Spinal cord (tissue), 9 donors: ENCODE measurements at regions not wholly inside any gene's neighbourhood (a gene's known extent, or its start where the extent isn't known, plus 50 kb on each side); places are given as distances from the start of the nearest gene placed in this dataset.

Experiments
- DNase-seq, 6 donors: peaks; one replicate each; pipeline versions ENCODE4 v3.0.0 to v3.0.0-alpha.2; 2013 to 2015; ENCODE audit warnings: low spot score in 6 of 6, low read depth in 4 of 6
- H3K27ac ChIP-seq: one replicate; pipeline ENCODE4 v1.5.1; 2013; ENCODE audit warnings: low read depth, low read length, control low read depth
- H3K27me3 ChIP-seq: one replicate; pipeline ENCODE4 v1.6.1; 2013; ENCODE audit warnings: low read length; ENCODE audit not compliant: control insufficient read depth, insufficient read depth
- H3K36me3 ChIP-seq: one replicate; pipeline ENCODE4 v1.6.1; 2013; ENCODE audit warnings: low read length; ENCODE audit not compliant: control insufficient read depth, insufficient read depth
- H3K4me1 ChIP-seq: one replicate; pipeline ENCODE4 v1.6.1; 2013; ENCODE audit warnings: low read length; ENCODE audit not compliant: control insufficient read depth, insufficient read depth
- H3K4me3 ChIP-seq: one replicate; pipeline ENCODE4 v1.5.1; 2013; ENCODE audit warnings: low read depth, low read length, control low read depth
- H3K9me3 ChIP-seq: one replicate; pipeline ENCODE4 v1.6.1; 2013; ENCODE audit warnings: low read length; ENCODE audit not compliant: control insufficient read depth, insufficient read depth
- WGBS: methylation state at CpG from one replicate; pipeline ENCODE4 v1.1.5; 2013; ENCODE audit warnings: missing lambda C conversion rate; ENCODE audit not compliant: insufficient coverage; 5-methylcytosine and 5-hydroxymethylcytosine counted together
- donor health status: healthy.

DNA sequence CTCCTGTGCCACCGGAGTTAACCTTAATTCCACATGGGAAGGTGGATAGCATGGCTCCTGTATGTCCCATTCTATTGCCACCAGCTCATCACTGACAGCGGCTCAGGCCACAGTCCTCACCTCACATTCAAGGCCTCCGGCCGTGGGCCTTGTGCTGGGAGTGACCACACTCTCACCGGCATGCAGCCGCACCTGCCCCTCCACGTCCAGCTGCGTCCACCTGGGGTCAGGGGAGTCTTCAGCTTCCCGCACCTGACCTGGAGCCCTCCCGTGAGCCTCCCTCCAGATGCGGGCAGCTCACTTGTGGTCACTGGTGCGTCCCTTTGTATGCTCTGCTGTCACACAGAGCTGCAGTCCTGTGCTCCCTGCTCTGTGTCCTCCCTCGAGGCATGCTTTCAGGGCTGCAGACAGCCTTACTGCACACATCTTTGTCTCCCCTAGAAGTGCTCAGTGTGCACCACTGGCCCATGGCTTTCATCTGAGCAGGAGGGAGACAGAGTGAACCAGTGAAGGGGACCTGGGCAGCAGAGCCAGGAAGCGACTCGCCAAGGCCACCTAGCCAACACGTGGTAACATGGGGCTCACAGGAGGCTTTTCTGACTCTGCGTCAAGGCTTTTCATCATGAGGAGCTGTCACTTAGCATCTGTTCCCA is 210.1 kb downstream of the ERCC6L2 start:
- 82% methylated on average over 17 of the region's 17 CpGs for WGBS
- Histone ChIP-seq H3K9me3 (no peaks in the 10 kb centered on the region), H3K36me3 (no peaks in the 10 kb centered on the region), H3K27me3 (no peaks in the 10 kb centered on the region), H3K4me1 (peaks cover 17% of the 10 kb centered on the region), H3K4me3 (no peak overlapping the region), H3K27ac (no peak overlapping the region)
- DNase-seq = no peak

DNA sequence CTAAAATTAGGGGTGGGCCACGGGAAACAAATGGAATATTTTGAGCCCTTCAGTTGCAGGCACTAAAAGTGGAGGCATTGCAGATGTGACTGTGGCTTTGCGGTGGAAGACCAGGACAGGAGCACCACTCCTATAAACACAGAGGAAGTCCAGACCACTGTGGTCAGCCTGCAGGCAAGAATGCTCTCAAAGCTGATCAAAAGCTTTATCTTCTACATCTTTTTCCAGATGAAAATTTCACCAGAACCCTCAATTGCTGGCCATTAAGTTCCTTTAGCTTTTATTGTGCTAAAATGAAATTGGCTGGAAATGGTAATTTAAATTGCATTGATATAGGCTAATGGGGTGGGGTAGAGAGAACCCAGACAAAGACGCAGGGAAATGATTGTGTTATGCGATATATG is 208.8 kb downstream of the ERCC6L2 start:
- WGBS = 87% methylated on average over 4 of the region's 4 CpGs
- Histone ChIP-seq H3K27me3 (no peaks in the 10 kb centered on the region), H3K4me1 (peaks cover 17% of the 10 kb centered on the region), H3K36me3 (no peaks in the 10 kb centered on the region), H3K9me3 (no peaks in the 10 kb centered on the region), H3K4me3 (no peak overlapping the region), H3K27ac (no peak overlapping the region)
- no peak for DNase-seq

DNA sequence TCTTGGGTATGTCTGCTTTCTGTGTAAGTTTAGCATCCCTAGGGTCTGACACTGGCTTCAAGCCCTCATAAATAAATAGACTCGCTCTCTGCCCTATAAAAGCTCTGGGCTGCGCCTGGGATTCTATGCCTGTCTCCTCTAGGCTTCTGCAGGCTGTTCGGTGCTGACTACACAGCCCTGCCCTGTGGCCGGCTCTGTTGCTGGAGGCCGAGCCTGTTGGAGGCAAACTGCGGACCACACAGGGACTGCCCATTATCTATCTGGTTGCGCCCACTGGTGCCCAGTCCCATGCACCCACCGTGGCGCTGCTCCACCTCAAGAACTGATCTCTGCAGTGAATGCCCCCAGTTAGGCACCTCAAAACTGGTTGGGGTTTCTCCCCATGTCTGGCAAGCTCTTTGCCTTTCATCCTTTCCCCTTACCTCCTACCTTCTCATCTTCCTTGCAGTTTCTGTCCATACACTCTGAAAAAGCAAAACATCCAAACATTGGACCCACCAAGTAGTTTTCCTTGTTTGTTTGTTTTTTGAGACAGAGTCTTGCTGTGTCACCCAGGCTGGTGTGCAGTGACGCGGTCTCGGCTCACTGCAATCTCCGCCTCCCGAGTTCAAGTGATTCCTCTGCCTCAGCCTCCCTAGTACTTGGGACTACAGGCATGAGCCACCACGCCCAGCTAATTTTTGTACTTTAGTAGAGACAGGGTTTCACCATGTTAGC is 207.2 kb downstream of the ERCC6L2 start:
- H3K4me1 ChIP-seq = peaks cover 15% of the 10 kb centered on the region
- no peak overlapping the region for H3K4me3 ChIP-seq
- no peaks in the 10 kb centered on the region for H3K9me3 ChIP-seq
- 88% methylated on average over 15 of the region's 15 CpGs for WGBS
- H3K27ac ChIP-seq = no peak overlapping the region
- no peaks in the 10 kb centered on the region for H3K27me3 ChIP-seq
- H3K36me3 ChIP-seq = no peaks in the 10 kb centered on the region
- DNase-seq = no peak

DNA sequence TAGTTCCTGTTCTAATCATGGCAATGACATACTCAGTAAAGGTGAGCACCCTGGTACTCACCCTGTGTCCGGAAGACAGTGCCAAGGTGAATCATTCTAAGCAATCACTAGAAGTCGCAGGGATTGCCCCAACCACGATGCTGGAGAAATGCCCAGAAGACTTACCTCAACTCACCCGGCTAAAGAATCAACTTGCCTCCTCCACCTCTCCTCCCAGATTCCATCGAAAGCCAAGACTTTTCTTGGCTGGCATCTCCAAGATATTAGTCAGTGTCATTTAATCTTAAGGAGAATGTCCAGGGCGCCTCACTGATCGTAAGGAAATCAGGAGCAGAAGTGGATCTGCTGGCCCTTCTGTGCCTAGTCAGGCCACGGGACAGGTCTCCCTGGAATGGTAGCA is 204.9 kb downstream of the ERCC6L2 start:
- Histone ChIP-seq H3K27ac (no peak overlapping the region), H3K36me3 (no peaks in the 10 kb centered on the region), H3K4me1 (peaks cover 5% of the 10 kb centered on the region), H3K9me3 (no peaks in the 10 kb centered on the region), H3K27me3 (no peaks in the 10 kb centered on the region), H3K4me3 (no peak overlapping the region)
- no peak for DNase-seq
- WGBS = 65% methylated on average over 6 of the region's 8 CpGs

DNA sequence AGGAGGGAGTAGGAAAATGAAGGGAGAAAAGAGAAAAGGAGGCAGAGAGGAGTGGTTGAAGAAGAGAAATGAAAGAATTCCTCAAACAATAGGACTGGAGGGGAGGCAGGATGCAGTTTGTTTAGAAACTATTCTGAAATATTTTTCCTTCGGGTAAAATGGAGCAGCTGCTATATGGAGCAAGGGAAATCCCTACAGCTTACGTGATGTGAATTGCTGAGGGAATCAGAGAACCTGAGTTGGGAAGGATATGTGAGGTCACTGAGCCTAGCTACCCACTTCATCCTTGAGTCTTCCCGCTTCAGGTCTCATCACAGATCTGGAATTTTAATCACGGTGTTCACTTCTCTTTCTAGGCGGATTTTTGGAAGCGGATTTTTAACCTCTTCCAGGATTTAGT is 204.3 kb downstream of the ERCC6L2 start:
- H3K36me3 ChIP-seq = no peaks in the 10 kb centered on the region
- no peaks in the 10 kb centered on the region for H3K9me3 ChIP-seq
- no peak overlapping the region for H3K4me3 ChIP-seq
- no peaks in the 10 kb centered on the region for H3K27me3 ChIP-seq
- WGBS = 84% methylated on average over 6 of the region's 6 CpGs
- no peak overlapping the region for H3K27ac ChIP-seq
- H3K4me1 ChIP-seq = peaks cover 5% of the 10 kb centered on the region
- peak in 1 of 6 donors; percentile 33 for DNase-seq

DNA sequence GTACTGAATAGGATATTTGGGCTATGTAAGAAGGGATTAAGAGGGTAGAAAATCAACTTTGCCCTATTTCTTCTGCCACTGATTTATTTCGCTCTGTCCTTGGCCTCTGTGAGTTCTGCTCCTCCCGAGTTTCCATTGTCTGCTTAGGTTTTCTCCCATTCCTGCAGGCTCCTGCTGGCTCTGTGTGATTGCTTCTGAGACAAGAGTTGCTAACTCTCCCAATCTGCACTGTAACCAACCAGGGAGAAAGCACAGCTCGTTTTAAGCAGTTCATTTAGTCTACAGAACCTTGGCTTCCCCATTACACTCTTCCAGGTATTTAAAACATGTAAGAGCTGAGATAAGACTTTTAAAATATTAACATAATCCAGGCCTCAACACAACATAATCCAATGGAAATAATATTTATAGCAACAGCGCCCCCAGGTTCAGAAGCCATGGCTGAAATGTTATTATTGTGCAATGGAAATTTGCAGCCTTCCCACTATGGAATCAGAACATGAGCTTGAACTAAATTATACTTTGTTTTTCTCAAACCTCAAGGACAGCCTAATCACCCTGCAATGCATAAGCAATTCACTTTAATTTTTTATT is 203.5 kb downstream of the ERCC6L2 start:
- peak in 1 of 6 donors; percentile 73 for DNase-seq
- 15% methylated on average over 2 of the region's 4 CpGs for WGBS
- peaks cover 7% of the 10 kb centered on the region for H3K4me1 ChIP-seq
- no peak overlapping the region for H3K4me3 ChIP-seq
- H3K9me3 ChIP-seq = no peaks in the 10 kb centered on the region
- H3K27me3 ChIP-seq = no peaks in the 10 kb centered on the region
- H3K27ac ChIP-seq = no peak overlapping the region
- H3K36me3 ChIP-seq = no peaks in the 10 kb centered on the region

DNA sequence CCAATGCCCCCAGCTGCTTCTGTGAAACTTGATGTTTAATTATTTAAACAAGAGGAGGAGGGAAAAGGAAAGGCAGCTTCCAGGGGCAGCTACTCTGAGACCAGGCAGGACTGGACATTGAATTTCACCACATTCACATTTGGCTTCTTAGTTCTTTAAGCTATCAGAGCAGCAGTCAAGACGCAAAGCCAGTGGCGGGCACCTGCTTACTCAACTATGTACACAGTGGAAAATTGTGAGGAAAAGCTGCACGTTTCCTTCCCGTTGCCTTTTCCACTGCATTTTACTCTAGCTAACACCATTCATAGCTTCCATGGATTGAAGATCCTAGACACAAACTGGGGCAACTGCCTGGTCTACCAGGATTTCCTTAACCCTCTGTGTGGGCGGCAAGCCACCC is 200.3 kb downstream of the ERCC6L2 start:
- 83% methylated on average over 1 of the region's 5 CpGs for WGBS
- no peaks in the 10 kb centered on the region for H3K9me3 ChIP-seq
- DNase-seq = no peak
- no peak overlapping the region for H3K4me3 ChIP-seq
- H3K36me3 ChIP-seq = no peaks in the 10 kb centered on the region
- peaks cover 8% of the 10 kb centered on the region for H3K4me1 ChIP-seq
- no peak overlapping the region for H3K27ac ChIP-seq
- no peaks in the 10 kb centered on the region for H3K27me3 ChIP-seq

DNA sequence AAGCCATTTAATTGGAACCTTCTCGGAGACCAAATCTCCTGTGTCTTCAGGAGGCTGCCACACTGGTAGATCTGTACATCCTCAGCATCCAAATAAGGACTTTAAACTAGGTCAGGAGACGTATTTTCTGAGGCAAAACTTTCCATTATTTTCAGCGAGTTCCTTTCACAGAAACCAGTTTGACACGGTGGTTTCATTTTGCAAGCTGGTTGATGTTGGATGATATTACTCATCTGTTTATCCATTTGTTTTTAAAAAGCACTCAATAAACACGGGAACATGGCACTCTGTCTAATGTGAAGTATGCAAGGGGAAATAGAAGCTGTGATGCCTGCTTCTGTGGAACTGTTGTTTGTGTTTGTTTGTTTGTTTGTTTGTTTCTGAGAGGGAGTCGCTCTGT is 199.6 kb downstream of the ERCC6L2 start:
- no peak for DNase-seq
- no peak overlapping the region for H3K4me3 ChIP-seq
- H3K4me1 ChIP-seq = peaks cover 8% of the 10 kb centered on the region
- H3K27ac ChIP-seq = no peak overlapping the region
- WGBS = 93% methylated on average over 3 of the region's 6 CpGs
- no peaks in the 10 kb centered on the region for H3K9me3 ChIP-seq
- no peaks in the 10 kb centered on the region for H3K36me3 ChIP-seq
- H3K27me3 ChIP-seq = no peaks in the 10 kb centered on the region

DNA sequence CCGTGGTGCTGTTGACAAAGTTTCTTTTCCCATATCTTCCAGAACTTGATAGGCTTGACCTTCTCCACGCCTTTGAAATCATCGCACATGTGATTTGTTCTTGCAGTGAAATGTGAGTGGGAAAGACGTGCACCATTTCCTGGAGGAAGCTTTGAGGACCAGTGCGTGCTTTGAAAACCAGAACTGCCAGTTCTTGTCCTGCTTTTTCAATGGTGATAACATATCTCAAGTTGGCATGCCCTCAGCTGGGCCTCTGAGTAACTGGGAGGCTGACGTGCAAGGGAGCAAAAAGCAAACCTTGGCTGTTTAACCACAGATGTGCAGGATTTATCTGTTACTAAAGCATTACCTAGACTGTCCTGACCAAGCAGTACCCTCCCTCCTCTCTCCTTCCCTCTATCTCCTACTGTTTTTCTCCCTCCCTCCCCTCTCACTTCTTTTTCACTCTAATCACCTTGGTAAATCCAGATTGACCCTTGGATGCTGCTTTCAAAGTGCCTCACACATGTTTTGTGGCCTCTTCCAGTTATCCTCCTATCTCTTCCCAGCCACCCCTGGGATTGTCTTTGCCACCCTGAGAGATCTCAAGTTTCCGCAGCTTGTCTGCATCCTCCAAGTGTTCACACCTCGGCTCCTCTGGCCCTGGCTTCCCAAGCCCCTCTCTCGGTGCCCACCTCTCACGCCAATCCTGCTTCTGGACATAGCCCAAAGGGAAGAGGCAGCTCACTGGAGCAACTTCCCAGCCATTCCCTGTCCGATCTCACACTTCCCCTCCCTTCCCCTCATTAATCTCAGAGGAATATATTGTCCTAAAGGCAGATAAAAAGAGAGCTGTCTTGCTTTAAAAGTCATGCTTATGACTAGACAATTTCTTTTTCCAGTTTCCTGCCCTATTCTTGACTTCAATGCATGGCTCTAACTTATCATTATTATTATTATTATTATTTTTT is 198.3 kb downstream of the ERCC6L2 start:
- H3K9me3 ChIP-seq = no peaks in the 10 kb centered on the region
- H3K27me3 ChIP-seq = no peaks in the 10 kb centered on the region
- H3K4me1 ChIP-seq = peaks cover 8% of the 10 kb centered on the region
- WGBS = 76% methylated on average over 8 of the region's 11 CpGs
- no peaks in the 10 kb centered on the region for H3K36me3 ChIP-seq
- DNase-seq = no peak
- H3K27ac ChIP-seq = no peak overlapping the region
- no peak overlapping the region for H3K4me3 ChIP-seq
